GM21447 (cell line): ENCODE measurements at regions not wholly inside any gene's neighbourhood (a gene's known extent, or its start where the extent isn't known, plus 50 kb on each side); places are given as distances from the start of the nearest gene placed in this dataset.

Experiments
- ATAC-seq: cut with Tn5 transposase; IDR thresholded peaks from one replicate; pipeline ENCODE4 v1.9.1; 2021; ENCODE audit not compliant: unreplicated experiment

DNA sequence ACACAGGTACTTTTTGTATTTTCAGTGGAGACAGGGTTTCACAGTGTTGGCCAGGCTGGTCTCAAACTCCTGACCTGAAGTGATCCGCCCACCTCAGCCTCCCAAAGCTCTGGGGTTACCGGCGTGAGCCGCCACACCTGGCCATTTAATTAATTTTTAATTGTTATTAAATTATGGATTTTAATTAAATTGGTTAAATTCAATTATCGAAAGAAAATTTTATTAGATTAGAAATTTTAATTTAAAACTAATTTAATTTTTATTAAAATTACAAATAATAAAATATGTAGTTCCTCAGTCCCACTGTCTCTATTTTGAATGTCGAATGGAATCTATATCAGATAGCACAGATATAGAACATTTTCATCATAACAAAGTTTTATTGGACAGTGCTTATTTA lies 416.5 kb downstream of the GABRG2 start:
- no peak for ATAC-seq

DNA sequence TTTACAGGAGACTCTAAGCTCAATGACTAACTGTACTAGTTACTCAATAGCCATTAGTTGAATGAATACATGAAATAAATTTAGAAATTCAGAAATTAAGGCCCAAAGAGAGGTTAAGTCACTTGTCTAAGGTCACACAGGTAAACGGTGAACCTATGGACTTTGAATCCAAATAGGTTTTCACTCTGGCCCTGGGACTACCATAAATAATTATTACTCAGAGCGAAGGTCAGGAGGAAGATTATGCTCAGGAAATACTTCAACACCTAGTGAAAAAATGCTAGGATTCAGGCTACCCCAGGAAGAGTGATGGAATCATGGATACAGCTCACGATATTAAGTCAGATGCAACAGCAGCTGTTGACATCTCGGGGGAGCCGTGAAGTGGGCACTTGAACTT lies 417.4 kb downstream of the GABRG2 start:
- ATAC-seq = no peak

DNA sequence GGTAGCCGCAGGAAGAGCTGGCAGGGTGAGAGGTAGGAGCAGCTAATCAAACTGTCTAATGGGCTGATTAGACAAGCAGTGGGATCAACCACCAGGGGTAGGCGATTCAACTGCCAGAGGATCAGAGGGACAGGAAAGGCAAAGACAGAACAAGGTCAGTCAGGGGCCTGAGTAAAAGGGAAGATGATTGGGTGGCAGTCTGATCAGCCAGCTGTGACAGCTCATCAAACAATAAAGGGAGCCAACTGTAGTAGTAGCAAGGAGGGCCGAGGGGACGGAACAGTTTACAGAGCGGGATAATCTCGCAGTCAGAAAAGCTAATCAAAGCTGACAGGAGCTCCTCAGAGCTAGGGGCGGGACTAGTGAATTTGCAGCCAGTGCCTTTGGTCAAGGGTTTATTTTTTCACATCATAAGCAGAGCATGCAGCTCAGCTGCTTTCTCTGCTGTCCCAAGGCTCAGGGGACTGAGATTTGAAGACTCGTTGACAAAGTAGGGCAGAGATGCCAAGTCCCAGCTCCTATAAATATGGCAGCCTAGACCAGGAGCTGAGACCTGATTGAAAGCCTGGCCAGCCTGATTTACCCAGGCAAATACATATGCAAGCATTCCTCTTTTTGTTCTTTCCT lies 418.2 kb downstream of the GABRG2 start:
- ATAC-seq = no peak

DNA sequence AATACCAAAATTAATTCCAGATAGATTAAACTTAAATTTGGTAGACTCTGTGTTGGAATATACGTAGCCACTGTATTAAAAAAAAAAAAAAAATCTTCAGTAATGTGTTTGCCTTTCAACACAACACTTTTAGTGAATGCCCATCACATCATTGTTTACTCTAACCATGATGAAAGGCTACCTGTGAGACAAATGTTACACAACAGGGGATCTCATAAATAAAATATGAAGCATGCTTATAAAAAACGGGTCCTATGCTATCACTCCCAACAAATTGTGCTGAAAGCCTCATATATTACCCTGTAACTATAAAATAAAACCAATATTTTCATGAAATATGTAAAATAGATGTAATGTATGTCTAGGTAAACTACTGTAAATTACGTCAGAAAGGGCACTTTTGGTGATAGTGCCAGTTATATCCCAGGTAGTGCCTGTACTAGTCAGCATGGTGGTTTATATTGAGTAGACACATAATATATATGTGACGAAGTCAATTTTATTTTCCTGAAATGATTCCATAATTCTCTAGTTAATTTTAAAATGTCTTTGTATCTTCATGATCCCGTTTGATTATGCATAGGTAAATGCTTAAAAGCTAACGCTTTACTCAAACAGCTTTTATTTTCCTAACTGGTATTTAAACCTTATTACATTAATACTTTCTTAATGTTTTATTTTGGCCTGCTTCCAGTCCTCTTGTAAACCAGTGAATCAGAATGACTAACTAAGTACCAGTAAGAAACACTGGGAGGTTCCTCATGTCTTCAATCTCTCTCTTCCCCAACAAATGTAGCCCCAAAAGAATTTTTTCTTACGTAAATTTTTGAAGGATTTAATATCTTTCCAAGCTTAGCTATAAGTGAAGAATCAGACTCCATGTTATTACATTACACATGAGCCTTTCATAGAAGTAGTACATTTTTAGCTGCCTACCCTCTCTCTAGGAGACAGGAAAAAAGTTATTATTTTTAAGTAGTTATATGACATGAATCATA lies 420.3 kb downstream of the GABRG2 start:
- ATAC-seq = no peak

DNA sequence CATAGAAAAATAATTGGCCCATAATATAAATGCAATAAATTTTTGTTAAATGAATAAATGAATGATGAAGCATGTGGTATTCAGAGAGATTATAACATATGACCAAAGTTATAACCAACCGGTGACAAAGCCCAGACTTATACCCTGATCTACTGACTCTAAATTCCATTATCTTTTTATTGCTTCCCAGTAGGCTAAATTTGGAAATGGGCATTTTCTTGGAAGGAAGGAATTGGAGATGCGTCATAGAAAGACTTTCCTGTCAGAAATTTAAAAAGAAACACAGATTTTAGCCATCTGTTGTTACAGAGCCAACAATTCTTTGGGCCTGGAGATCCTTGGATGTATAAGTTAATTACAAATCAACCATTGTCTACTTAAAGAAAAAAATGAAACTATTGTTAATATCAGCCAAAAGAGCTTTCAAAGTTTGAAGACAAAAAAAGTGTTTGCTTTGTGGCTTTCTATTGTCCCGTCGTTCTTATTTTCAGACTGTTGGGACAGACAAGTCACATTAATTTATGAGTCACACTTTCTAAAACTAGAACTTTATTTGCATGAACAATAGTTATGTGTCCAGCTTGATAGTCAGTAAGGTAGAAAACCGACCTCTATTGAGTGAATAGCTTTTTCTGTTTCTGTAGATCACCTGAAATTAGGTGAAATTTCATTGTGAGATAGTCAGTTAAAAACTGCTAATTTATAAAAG lies 428.7 kb downstream of the GABRG2 start:
- ATAC-seq = no peak

DNA sequence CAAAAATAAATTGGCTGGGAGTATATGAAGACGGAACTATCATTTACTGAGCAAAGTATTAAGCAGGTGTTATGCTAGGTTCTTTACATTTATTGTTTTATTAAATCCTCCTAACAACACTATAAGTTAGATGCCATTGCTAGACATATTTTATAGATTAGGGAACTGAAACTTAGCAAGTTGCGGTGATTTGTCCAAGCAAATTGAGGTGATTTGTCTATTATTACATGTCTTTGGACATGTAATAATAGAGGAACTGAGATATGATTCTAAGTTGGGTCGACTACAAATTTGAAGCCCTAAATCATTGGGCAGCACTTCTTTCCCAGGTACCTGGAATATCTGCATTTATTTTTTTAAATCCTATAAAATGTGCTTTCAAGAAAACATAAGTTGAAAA lies 429.9 kb downstream of the GABRG2 start:
- ATAC-seq = no peak

DNA sequence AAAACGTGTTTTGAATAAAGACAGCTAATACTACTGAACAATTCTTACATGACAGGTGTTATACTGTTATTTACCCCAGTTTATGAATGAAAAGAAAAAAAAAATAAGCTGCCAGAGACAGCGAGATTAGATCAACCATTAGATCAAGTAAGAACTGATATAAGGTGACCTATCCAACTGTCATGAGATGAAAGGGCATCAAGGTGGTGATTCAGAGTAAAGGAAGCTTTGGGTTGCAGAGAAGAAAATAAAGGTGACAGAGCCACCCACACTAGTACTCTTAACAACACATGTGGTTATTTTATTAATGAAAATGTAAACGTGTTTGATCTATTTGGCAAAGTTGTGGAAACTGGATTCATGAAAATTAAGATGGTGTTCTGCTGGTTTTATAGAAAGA lies 435.2 kb downstream of the GABRG2 start:
- no peak for ATAC-seq

DNA sequence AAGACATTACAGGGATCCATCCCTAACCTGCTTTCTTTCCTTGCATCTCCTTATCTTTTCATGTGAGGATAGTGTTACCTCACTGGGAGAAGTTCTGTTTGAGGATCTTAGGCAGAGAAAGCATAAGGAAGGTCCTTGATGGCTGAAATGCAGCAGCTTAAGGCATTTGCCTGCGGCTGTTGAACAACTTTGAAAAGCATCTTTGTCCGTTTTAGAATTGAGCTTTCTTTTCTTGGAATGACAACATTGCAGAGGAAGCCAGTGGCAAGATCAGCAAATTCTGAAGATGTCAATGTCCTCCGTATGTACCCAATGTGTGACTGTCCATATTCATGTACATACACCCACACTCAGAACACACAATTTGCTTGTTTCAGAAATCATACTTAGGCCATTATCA lies 436.2 kb downstream of the GABRG2 start:
- ATAC-seq = no peak

DNA sequence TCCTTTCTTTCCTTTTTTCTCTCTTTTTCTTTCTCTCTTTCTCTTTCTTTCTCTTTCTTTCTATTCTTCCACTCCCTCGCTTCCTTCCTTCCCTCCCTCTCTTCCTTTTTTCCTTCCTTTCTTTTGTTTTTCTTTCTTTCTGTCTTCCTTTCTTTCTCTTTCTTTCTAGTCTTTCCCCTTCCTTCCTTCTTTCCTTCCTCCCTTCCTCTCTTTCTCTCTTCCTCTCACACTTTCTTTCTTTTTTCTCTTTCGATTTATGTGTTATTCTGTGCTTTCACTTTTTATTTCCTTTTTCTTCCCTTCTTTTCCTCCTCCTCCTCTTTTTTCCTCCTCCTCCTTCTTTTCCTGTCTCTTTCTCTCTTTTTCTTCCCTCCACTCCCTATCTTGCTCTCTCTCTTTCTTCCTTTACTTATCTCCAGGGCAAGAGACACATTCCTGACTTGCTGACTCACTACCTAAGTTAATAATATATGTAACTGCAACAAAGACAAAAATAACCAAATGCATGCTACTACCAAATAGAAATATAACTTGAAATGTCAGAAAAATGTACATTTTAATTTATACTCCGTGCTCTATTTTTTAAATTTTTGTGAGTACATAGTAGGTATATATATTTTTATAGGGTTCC lies 445.5 kb downstream of the GABRG2 start:
- ATAC-seq = no peak

DNA sequence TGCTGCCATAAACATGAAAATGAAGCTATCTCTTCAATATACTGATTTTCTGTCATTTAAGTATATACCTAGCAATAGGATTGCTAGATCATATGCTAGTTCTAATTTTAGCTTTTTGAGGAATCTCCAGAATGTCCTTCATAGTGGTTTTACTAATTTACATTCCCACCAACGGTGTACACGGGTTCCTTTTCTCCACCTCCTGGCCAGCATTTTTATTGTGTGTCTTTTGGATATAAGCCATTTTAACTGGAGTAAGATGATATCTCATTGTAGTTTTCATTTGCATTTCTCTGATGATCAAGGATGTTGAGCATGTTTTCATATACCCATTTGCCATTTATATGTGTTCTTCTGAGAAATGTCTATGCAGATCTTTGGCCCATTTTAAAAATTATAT lies 446.5 kb downstream of the GABRG2 start:
- ATAC-seq = no peak

DNA sequence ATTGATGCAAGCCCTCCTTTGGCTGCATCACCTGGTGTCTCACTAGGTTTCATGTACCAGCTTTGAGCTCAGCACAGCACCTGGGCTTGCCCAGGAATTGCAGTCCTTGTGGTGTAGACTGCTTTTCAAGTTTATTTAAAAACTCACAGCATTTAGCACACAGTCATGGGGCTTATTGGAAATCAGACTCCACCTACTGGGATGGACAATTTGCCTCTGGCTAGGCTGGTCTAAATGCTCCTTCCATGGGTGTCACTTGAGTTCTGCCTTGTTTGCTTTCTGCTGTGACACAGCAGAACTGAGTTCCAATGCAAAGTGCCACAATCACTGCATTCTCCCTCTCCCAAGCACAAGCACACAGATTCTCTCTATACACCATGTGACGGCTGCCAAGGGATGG lies 453.3 kb downstream of the GABRG2 start:
- ATAC-seq = no peak

DNA sequence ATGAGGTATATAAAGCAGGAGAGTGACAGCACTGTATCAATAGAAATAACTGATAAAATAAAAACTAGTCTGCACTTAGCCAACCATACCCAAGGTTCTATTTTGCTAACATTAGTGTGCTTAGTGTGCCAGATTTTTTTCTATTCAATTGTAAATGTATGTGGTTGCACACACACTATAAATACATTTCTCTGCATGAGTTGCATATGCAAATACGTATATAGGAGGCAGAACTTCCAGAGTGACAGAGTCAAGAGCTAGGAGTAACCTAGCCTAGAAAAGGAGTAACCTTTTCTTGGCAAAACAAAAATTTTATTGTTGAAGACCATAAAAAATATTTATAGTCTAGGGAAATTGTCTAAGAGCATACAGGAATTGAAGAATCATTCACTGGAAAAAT lies 461.6 kb downstream of the GABRG2 start:
- no peak for ATAC-seq

DNA sequence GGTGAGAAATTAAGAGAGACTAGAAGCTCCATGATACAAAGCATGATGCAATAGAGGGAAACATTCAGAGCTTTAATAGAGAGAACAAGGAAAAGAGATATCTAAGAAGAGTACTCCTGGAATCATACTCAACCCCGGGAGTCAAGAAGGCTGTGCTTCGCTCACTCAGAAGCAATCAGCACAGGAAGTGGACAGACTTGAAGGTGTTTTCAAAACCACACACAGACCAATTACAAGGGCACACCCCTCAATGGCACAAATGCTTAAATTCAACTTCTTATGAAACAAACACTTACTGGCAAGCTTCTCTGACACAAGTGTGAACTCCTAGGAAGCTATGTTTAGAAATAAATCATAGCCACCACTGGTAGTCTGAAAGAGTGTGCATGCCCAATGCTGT lies 462.3 kb downstream of the GABRG2 start:
- no peak for ATAC-seq

DNA sequence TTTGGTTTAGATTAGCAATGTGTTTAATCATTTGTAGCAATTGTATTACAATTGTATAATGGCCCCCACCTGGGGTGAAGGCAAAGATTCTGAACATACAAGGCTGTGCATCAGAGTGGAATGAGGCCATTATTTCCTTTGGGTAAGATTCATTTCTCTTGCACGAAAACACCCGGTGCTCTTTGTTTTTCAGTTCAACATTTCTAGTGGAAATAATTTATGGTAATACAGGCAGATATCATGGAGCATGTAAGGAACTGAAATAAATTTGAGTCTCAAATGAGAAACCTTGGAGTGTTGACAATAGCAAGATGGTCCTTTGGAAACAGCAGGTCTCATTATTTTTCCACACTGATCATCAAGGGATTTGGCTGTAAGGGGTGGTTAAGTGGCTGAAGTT lies 475.9 kb downstream of the GABRG2 start:
- ATAC-seq = no peak

DNA sequence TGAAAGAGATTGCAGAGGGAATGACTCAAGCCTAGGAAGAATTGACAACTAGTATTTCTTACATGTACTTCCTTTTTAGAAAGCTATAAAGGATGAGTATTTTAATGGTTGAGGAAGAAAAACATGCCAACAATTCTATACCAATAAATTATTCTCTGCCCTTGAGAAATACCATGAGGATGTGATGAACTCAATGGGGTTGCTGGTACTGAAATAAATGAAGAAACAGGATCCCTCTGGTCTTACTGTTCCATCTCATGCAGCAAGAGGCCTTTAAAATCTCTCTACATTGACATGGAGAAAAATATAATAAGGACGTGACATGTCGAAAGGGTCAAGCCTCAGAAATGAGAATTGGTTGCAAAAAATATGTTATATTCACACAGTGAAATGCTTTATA lies 477.3 kb downstream of the GABRG2 start:
- no peak for ATAC-seq

DNA sequence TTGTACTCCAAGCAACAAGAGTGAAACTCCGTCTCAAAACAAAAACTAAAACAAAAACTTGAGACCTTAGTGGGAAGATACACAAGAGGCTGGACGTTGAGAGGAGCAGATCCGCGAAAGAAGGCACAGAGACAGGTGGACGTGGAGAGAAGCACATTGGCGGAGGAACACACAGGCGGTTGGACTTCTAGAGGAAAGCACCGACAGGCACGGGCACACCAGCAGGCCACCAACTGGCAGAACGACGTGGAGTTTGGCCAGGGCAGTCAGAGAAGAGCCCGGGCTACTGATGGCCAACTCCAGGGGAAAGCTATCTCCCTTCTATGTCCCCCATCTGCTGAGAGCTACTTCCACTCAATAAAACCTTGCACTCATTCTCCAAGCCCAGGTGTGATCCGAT lies 482.7 kb downstream of the GABRG2 start:
- ATAC-seq = no peak

DNA sequence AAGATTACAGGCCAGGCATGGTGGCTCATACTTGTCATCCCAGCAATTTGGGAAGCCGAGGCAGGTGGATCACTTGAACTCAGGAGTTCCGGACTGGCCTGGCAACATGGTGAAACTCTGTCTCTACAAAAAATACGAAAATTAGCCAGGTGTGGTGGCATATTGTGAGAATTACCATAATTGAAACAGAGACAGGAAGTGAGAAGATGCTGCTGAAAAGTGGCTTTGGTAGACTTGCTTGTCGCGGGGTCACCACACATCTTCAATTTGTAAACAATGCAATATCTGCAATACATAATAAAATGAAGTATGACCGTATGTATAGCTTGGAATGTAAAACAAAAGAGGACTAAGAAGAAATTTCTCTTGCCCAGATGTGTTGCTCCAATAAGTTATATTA lies 490.5 kb downstream of the GABRG2 start:
- no peak for ATAC-seq

DNA sequence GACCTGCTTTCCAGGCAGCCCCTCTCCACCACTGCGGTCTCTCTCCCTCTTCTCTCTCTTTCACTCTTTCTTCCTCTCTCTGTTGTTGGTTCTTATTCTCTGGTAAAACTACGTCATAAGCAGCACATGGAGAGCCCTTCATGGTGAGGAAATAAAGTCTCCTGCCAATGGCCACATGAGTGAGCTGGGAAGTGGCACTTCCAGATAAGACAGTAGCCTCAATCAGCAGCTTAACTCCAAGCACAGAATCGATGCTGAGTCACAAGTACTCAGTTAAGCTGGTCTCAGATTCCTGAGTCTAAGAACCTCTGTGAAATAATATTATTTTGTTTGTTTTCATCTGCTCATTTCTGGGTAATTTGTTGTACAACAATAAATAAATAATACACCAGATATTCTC lies 500.1 kb downstream of the GABRG2 start:
- ATAC-seq = no peak

DNA sequence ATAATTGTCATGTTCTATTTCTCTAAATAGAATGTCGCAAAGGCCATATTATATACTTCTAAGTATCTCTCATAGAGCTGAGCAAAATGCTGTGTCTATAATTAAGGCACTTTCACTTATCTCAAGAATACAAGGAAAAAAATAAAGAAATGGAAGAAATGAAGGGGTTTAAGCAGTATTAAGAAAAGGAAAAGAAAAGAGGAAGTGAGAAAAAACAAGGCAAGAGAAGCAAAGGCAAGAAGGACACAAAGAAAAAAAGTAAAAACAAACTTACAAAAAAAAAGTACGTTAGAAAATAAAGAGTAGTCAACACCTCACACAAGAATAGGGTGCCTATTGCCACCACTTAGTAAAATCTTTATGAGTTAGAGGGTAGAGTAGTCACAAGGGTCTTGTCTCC lies 506.2 kb downstream of the GABRG2 start:
- ATAC-seq = no peak

DNA sequence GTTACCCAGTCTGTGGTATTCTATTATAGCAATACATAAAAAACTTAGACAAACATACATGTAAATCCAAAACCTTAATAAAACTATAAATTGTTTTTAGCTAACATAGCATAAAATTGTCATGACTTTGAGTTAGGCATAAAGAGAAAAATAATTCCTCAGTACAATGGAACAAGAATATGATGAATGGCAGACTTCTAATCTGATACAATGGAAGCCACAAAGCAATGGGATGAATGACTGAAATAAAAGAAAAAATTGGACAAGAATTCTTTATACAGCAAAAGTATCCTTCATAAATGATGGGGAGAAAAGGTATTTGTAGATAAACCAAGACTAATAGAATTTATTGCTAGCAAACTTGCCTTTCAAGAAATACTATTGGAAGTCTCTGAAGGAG lies 524.2 kb downstream of the GABRG2 start:
- ATAC-seq = no peak

DNA sequence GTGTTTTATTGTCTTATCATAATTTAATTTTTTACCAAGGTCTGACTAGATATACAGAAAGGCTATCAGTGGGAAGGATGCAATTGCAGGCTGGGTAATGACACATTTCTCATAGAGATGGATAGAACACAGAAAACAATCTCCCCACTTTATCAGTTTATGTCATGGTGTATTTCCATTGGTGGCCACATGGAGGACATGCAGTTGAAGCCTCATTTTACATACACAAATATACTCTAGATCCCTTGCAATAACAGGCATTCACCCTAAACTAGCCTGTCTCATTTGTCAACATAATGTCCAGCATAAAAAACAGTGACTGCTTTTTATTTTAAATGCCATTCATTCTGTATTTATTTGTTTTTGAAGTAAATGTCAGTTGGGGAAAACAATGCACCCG lies 526.3 kb downstream of the GABRG2 start:
- no peak for ATAC-seq
